IPS-NIHi7 (cell line): ENCODE measurements at regions not wholly inside any gene's neighbourhood (a gene's known extent, or its start where the extent isn't known, plus 50 kb on each side); places are given as distances from the start of the nearest gene placed in this dataset.

Experiments used
- DNase-seq: peaks from one replicate; pipeline ENCODE4 v3.0.0; 2012; ENCODE audit warnings: mixed read lengths; ENCODE audit errors: extremely low spot score

DNA sequence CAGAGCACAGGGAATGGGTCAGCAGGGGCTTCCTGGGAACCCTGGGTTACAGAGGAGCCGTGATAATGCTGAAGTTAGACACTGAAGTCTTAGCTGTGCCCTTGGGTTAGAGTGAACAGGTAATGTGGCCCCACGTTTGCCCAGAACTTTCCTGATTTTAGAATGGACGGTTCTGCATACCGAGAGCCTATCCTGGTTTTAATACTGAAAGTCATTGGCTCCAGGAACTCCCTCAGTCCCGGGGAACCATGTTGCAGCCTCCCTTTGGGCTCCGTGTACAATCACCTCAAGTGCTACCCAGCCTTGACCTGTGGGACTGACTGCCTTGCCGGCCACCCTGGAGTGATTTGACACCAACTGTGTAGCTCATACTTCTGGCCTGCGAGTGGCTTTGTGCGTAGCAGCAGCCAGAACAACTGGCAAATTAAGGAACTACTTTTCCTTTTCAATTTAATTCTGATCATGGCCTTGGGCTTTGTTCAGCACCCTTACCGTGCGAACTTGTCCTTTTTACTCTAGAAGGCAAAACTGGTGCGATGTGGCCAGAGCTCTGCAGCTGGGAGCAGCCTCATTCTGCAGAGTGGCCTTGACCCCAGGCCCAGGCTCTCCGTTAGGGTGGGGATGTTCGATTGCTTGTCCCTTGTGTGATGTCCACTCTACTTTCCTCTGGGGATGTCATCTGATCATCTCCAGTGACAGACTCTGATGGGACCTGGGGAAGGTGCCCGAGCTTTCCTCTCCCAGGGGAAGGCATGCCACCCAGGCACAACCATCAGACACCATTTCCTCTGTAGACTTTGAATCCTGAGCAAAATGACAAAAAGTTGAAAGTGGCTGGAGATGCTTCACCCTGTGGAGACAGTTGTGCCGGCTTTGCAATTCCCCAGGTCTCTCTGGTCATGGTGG, 265.9 kb downstream of the GLRX3 start:
- DNase-seq, result no peak

DNA sequence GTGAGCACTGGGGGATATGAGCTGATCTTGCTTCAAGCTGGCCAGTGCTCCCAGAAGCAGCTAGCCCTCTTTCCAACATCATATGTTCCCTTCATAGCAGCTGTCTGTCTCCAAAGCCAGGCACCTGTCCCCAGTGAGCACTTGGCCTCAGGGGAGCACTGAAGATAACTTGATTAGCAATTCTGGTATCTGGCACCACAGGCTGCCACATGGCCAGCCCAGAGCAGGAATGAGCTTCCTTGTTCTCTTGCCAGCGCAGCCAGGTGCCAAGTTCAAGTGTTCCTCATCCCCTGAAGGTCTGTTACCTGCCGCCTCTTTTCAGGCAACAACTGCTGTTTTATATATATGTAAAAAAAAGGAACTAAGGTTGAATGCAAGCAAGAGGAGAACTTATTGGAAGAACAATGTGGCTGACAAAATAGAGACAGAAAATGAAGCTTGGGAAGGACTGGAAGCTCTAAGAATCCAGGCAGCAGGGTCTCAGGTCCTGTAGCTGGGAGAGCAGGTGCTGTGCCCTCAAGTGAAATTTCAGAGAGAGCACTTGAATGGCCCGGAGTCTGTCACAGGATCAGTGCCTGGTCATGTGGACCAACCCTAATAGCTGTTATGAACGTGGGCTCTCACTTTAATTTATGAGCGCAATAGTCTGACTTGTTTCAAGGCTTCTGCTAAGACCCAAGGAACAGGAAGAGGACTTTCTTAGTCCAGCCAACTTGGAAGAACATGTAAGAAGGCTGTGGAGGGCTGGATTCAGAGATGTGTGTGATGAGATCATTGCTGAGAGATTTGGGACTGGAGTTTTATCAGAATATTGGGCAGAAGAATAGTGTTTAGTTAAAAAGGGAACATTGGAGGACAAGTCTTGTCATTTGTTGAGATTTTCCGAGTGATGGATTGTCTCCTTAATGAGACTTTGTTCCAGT, 267.2 kb downstream of the GLRX3 start:
- no peak for DNase-seq

DNA sequence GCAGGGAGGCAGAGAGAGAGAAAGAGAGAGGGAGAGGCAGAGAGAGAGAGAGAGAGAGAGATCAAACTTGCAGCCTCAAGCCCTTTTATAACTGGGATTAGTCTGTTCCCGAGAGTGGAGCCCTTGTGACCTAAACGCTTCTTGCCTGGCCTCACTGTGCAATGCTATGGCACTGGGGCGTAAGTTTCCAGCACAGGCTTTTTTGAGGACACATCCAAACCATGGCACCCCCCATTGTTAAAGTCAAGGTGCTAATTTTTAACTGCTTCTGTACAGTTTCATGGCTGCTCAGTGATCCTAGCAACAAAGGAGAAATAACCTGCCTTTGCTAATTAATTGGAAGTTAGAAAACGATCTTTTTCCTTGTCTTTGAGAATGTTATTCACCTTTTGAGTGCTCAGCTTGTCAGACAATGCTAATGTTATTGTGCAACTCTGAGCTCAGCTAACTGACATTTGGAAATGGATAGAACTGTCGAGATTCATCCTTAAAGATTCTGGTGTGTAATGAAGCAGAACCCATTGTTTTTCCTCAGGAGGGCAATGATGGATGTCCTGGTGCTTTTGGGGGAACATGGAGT, 268.4 kb downstream of the GLRX3 start:
- DNase-seq, result no peak

DNA sequence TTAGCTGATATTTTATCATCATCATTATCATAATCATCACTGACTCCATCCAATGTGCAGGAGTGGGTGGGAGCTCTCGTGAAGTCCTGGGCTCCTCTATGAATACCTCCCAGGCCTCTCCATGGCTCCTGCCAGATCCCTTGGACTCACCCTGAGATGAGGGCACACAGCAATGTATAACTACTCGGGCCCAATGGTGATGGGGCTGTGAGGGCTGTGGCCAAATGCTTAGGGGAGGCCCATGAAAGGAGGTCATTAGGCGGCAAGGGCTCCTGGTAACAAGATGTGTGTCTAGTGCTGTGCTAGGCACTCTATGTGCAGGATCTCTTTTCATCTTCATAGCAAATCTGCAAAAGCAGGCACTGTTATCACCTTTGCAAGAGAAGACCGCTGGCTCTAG, 270.9 kb downstream of the GLRX3 start:
- no peak for DNase-seq

DNA sequence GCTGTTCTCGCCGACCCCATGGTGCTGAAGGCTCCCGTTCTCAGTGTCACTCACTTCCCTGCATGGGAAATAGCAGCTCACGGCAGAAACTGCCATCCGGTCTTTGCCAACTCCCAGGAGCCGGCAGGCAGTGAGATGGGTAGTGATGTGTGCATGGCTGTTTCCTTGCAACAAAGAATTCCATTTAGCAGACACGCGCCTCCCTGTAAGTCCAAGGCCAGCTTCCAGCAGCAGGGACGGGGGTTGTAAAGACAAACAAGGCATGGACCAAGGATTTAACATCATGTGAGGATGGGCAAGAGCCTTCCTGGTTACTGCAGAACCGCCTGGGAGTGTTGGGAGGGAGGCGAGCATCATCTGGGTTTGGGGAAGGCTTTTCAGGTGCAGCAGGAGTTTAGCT, 273.1 kb downstream of the GLRX3 start:
- DNase-seq, result no peak

DNA sequence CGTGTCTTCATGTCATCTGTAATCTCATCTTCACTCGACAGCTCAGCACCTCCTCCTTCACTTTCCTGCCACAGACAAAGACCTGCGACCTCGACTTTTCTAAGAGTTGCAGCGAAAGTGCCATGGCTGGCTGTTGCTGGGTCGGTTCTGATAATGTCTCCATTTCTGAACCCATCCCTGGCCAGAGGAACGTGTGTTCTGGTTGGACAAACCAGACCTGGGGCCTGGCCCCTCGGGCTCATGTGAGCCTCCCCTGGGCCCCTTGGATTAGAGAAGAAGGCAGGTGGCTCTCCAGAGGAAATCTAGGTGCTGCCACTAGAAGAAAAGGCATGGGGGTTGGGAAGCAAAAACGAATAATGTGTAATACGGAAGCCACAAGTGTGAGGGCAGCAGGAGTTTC, 273.7 kb downstream of the GLRX3 start:
- no peak for DNase-seq

DNA sequence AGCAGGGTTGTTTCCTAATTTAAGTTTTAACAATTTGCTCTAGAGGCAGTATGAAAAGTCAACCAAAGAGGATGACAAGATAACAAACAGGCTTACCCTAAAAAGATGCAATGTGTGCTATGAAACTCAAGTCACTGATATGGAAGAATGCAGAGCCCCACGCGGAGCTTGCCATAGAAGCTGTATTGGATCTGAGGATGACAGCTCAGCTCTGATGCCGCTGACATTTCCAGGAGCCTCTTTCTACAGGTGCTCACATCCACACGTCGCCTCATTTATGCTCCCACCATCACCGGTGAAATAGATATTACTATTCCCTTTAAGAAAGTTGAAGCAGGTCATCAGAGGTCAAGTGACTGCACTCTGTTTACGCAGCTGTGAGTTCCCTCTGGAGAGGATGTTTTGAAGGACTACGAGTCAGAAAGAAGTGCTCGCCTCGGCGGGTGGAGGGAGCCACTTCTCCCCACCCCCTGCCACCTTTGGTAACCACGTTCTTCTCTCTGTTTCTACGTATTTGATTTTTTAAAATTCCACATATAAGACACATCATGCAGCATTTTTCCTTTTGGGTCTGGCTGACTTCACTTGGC, 275.4 kb downstream of the GLRX3 start:
- DNase-seq, result no peak

DNA sequence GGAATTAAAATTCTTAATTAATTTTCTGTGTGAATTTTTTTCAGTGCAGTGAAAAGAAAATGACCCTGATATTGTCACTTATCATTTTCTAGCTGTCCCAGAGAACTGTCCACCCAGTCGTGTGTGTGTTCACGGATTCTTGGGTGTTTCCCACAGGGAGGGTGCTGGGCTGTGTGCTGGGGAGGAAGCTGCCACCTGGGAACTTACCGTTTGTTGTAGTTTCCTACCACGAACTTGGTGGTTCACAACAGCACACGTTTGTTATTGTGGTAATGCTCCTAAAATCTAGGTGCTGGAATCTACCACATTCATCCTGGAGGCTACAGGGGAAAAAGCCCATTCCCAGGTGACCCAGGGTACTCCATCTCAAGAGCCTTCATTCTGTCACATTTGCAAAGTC, 276.1 kb downstream of the GLRX3 start:
- no peak for DNase-seq

GRCh38 chr10:130416334-130417150, 280.4 kb downstream of the GLRX3 start:
- no peak for DNase-seq

GRCh38 chr10:130418731-130419130, 282.5 kb downstream of the GLRX3 start:
- no peak for DNase-seq

- no peak for DNase-seq
Measured at GRCh38 chr10:130421909-130422308, 285.7 kb downstream of the GLRX3 start.

DNA sequence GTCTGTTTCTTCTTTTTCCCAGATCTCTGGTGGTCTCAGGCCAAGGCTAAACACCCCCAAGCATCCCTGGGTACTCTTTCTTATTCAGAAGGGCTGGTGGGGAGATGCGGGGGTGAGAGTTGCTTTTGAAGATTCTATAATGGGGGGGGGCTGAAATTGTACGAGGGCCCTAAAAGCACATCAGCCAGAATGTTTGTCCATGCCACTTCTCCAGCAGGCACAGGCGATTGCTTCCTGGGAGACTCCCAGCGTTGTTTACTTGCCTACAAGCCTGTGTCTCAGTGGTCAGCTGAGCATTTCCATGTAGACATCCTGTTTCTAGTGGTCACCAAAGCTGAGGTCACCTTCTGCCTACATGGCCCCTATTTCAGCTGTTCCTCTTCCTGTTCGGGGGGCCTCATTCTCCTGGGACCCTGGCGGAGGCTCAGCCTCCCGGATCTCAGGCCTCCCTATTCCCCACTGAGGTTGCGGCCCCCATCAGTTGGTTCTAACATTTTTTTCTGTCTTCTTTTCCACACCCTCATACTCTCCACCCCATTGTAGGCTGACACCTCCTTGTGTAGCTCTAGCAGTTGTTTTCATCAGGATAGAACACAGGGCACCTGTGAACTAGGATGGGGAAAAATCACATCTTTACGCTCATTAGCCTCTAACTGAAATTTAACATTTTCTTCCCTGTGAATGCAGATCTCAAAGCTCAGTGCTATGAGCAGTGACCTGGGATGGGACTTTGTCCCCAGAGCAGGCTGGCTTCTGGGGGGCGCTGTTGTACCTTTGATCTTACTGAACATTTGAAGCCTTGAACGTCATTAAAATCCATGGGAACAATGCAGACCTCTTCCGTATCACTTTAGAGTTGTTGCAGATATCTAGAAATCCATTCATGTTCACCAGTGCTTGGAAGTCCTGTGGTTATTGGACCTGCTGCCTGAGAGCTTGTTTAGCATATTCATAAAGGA, 286.5 kb downstream of the GLRX3 start:
- no peak for DNase-seq

DNA sequence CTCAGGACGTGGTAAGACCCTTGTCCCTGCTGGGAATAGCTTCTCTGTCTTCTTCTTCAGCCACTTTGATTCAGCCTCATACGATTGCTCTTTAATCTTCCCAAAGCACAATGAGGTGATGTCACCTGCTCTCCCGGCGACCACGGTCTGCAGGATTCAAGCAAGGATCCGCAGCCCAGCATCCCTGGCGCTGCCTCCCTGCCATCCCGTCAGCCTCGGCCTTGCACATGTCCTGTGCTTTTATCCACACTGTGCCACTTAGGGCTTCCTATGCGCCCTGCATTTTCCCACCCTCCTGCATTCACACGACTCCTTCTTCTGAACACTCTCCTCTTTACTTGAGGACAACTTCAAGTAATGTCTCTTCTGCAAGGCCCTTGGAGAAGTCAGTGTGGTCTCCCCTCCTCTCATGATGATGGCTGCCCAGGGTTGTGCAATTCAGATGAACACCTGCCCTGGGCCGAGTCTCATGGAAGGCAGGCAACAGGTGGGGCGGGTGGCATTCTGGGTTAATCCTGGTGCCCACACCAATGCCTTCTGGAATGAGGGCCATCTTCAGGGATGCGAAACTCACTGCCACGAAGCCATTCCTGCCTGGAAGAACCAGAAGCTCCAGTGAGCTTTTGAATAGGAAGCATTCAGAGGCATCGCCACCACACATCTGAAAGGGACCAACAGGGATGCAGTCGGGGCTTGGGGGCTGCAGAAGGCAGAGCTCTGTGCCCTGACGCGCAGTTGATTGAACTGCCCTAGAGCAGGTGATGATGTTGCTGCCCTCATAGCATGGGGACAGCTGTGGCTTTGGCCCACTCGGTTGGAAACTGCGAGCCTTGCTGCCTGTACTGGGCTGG, 287.5 kb downstream of the GLRX3 start:
- no peak for DNase-seq

DNA sequence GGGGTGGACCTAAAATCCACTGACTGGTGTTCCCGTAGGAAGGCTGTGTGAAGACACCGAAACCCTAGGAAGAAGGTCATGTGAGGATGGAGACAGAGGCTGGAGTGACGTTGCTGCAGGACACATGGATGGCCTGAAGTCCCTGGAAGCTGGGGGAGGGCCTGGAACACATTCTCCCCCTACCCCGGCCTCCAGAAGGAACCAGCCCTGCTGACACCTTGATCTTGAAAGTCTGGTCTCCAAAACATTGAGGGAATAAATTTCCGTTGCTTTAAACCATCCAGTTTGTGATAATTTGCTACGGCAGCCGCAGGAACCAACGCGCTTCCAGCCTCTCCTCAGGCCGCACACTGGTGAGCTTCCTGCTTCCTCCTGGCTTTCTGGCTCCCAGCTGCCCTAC, 288.2 kb downstream of the GLRX3 start:
- no peak for DNase-seq

DNA sequence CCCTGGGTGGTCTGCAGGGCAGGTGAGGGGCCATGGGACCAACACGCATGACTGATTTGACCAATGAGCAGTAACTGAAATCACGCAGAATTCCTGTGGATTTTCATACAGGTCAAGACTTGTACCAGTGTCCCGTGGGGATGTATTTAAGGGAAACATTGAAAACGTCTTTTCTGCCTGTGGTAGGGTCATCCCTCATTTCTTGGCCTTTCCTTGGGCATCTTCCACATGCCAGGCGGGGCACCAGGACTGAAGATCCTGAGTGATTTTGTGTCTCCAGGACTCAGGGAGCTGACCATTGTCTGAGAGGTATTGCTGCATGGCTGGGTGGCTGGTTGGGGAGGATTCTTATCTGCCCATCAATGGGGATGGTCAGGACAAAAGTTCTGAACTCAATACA, 289.0 kb downstream of the GLRX3 start:
- no peak for DNase-seq

- no peak for DNase-seq
Measured at GRCh38 chr10:130425881-130426435, 289.8 kb downstream of the GLRX3 start.

DNA sequence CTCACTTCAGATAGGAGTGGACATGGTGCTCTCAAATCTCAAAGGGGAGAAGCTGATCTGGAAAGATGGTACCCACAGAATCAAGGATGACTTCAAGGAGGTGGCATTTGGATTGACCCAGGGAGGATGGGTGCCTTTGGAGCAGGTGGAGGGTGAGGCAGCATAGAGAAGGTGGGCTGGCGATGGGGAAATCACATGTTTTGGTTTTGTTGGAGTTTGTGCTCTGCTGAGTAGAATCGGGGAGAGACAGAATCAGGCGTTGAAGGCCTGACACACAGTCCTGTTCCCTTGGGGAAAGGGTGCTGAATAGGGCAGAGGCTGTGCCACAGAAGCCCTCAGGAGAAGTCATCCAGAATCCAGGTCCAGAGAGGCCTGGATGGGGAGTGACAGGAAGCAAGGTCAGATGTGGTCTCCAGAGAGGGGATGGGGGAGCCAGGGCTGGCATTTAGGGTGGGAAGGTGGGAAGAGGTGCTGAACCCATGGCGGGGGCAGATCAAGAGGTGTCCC, 291.1 kb downstream of the GLRX3 start:
- DNase-seq, result no peak

- no peak for DNase-seq
Measured at GRCh38 chr10:130428936-130429335, 292.7 kb downstream of the GLRX3 start.
